ENCODE measurements at regions not wholly inside any gene's neighbourhood (a gene's known extent, or its start where the extent isn't known, plus 50 kb on each side); places are given as distances from the start of the nearest gene placed in this dataset.

- Histone ChIP-seq H2AFZ (ENCODE audit: insufficient read depth, low read depth, low read length, poor library complexity, severe bottlenecking) (no peak overlapping the region), H3K4me1 (ENCODE audit: control insufficient read depth in 2 of 2, insufficient read depth in 2 of 2, low read length in 2 of 2) (no peaks in the 10 kb centered on the region), H3K27ac (ENCODE audit: low read length in 2 of 2) (no peak overlapping the region), H3K4me2 (replicated peaks; ENCODE audit: low read depth, low read length, poor library complexity, severe bottlenecking) (no peak overlapping the region), H4K20me1 (ENCODE audit: control insufficient read depth, insufficient read depth, low read length, poor library complexity, severe bottlenecking) (no peaks in the 10 kb centered on the region), H3K9ac (ENCODE audit: low read length) (no peak overlapping the region), H3K9me3 (ENCODE audit: control extremely low read depth in 1 of 3, control insufficient read depth in 2 of 3, insufficient read depth in 1 of 3, low read length in 2 of 3) (peaks cover 0 to 3% (median 0%) of the 10 kb centered on the region in 3 donors), H3K36me3 (replicated peaks in 1 of 2; ENCODE audit: control extremely low read depth in 1 of 2, control insufficient read depth in 1 of 2, extremely low read depth in 1 of 2, insufficient read depth in 2 of 2, low read length in 1 of 2) (no peaks in the 10 kb centered on the region), H3K27me3 (replicated peaks in 1 of 4; ENCODE audit: control extremely low read depth in 1 of 4, control insufficient read depth in 3 of 4, insufficient read depth in 4 of 4, low read length in 3 of 4) (no peaks in the 10 kb centered on the region), H3K79me2 (ENCODE audit: control insufficient read depth, insufficient read depth, low read length) (no peaks in the 10 kb centered on the region), H3K4me3 (ENCODE audit: control extremely low read depth in 1 of 5, extremely low read depth in 1 of 5, insufficient read depth in 1 of 5, low read depth in 2 of 5, low read length in 4 of 5) (no peak overlapping the region)
- H3K4me1 Mint-ChIP-seq: no peaks in the 10 kb centered on the region
- CTCF ChIA-PET: no interaction called here
- no peaks in the 10 kb centered on the region for H3K27me3 Mint-ChIP-seq
- ATAC-seq (ENCODE audit: low read depth): no peak
- POLR2A ChIA-PET: no interaction called here
- H3K9me3 Mint-ChIP-seq (ENCODE audit: insufficient read depth): no peaks in the 10 kb centered on the region
- no peak for DNase-seq
- TF ChIP-seq CTCF (IDR thresholded peaks at IDR 0.05) (no peak), EZH2 (IDR thresholded peaks at IDR 0.05; ENCODE audit: borderline replicate concordance, insufficient read depth, low read depth, low read length, poor library complexity, severe bottlenecking) (no peak)
- H3K4me3 Mint-ChIP-seq: no peak overlapping the region
- 63% methylated on average over 3 of the region's 3 CpGs for WGBS (ENCODE audit: insufficient coverage)
- no peak overlapping the region for H3K27ac Mint-ChIP-seq
- intact Hi-C loops (cut with micrococcal nuclease): no loop called here
Observed at GRCh38 chr14:34208532-34208931, 253.5 kb downstream of the SPTSSA start.

- Histone ChIP-seq H3K36me3 (replicated peaks in 1 of 2; ENCODE audit: control extremely low read depth in 1 of 2, control insufficient read depth in 1 of 2, extremely low read depth in 1 of 2, insufficient read depth in 2 of 2, low read length in 1 of 2) (no peaks in the 10 kb centered on the region), H3K4me1 (ENCODE audit: control insufficient read depth in 2 of 2, insufficient read depth in 2 of 2, low read length in 2 of 2) (no peaks in the 10 kb centered on the region), H3K79me2 (ENCODE audit: control insufficient read depth, insufficient read depth, low read length) (no peaks in the 10 kb centered on the region), H2AFZ (ENCODE audit: insufficient read depth, low read depth, low read length, poor library complexity, severe bottlenecking) (no peak overlapping the region), H3K9ac (ENCODE audit: low read length) (no peak overlapping the region), H3K4me2 (replicated peaks; ENCODE audit: low read depth, low read length, poor library complexity, severe bottlenecking) (no peak overlapping the region), H3K4me3 (ENCODE audit: control extremely low read depth in 1 of 5, extremely low read depth in 1 of 5, insufficient read depth in 1 of 5, low read depth in 2 of 5, low read length in 4 of 5) (no peak overlapping the region), H3K27me3 (replicated peaks in 1 of 4; ENCODE audit: control extremely low read depth in 1 of 4, control insufficient read depth in 3 of 4, insufficient read depth in 4 of 4, low read length in 3 of 4) (no peaks in the 10 kb centered on the region), H4K20me1 (ENCODE audit: control insufficient read depth, insufficient read depth, low read length, poor library complexity, severe bottlenecking) (no peaks in the 10 kb centered on the region), H3K27ac (ENCODE audit: low read length in 2 of 2) (no peak overlapping the region), H3K9me3 (ENCODE audit: control extremely low read depth in 1 of 3, control insufficient read depth in 2 of 3, insufficient read depth in 1 of 3, low read length in 2 of 3) (peaks cover 0 to 3% (median 0%) of the 10 kb centered on the region in 3 donors)
- DNase-seq (no peak), ATAC-seq (ENCODE audit: low read depth) (no peak)
- intact Hi-C loops (cut with micrococcal nuclease): no loop called here
- TF ChIP-seq CTCF (IDR thresholded peaks at IDR 0.05) (no peak), EZH2 (IDR thresholded peaks at IDR 0.05; ENCODE audit: borderline replicate concordance, insufficient read depth, low read depth, low read length, poor library complexity, severe bottlenecking) (no peak)
- Mint-ChIP-seq H3K27ac (no peak overlapping the region), H3K4me3 (no peak overlapping the region), H3K9me3 (ENCODE audit: insufficient read depth) (no peaks in the 10 kb centered on the region), H3K27me3 (no peaks in the 10 kb centered on the region), H3K4me1 (no peaks in the 10 kb centered on the region)
- ChIA-PET CTCF (no interaction called here), POLR2A (no interaction called here)
- WGBS (ENCODE audit: insufficient coverage): 100% methylated on average over 1 of the region's 1 CpG
Observed at GRCh38 chr14:34205799-34206198, 254.9 kb upstream of the EGLN3 start.
